Esophagus squamous epithelium (tissue), 5 donors: ENCODE measurements at regions not wholly inside any gene's neighbourhood (a gene's known extent, or its start where the extent isn't known, plus 50 kb on each side); places are given as distances from the start of the nearest gene placed in this dataset.

ENCODE experiments used
- DNase-seq: peaks from one replicate; lab custom pipeline; 2025; lab: John Stamatoyannopoulos, UW
- H3K27ac ChIP-seq, 4 donors: fragments of 200-600 bp; sonication (generic); one replicate each; pipeline ENCODE4 v1.5.1; 2016 to 2019; ENCODE audit warnings: mild to moderate bottlenecking in 1 of 4
- H3K27me3 ChIP-seq, 4 donors: fragments of 200-600 bp; sonication (generic); 1 replicate in 3 of 4; 2 replicates in 1 of 4; pipeline versions ENCODE4 v1.5.1 to v1.6.0; 2017 to 2021; ENCODE audit warnings: antibody characterized with exemption in 1 of 4
- H3K36me3 ChIP-seq, 3 donors: fragments of 200-600 bp; sonication (generic); one replicate each; pipeline ENCODE4 v1.5.1; 2016 to 2019
- H3K4me1 ChIP-seq, 3 donors: fragments of 200-600 bp; sonication (generic); one replicate each; pipeline ENCODE4 v1.5.1; 2017 to 2019
- H3K4me3 ChIP-seq, 4 donors: fragments of 200-600 bp; sonication (generic); 1 replicate in 3 of 4; 2 replicates in 1 of 4; pipeline ENCODE4 v1.5.1; 2016 to 2019; ENCODE audit warnings: mild to moderate bottlenecking in 2 of 4, moderate library complexity in 1 of 4
- H3K9me3 ChIP-seq, 3 donors: fragments of 200-600 bp; sonication (generic); one replicate each; pipeline ENCODE4 v1.5.1; 2016 to 2019
- POLR2A ChIP-seq, 4 donors: fragments of 450-650 bp; IDR thresholded peaks; one replicate each; pipeline ENCODE4 v1.6.1; 2017; ENCODE audit warnings: antibody characterized with exemption in 4 of 4, mild to moderate bottlenecking in 4 of 4, moderate library complexity in 3 of 4
- WGBS, 2 donors: methylation state at CpG; one replicate each; pipeline ENCODE4 v1.1.5; 2018; 5-methylcytosine and 5-hydroxymethylcytosine counted together
- intact Hi-C: fragments of 100-400 bp; cut with DNase I; formaldehyde crosslinking; loops from one replicate; pipeline ENCODE4 v1.15.0; 2022
- TF ChIP-seq, protein P1 (sequence below), 6 experiments: fragments of 450-650 bp in 4 of 6; fragments of 200-600 bp in 2 of 6; sonication (generic) in 2 of 6; IDR thresholded peaks; one replicate each; pipeline ENCODE4 v1.5.1; 2016 to 2019; ENCODE audit warnings: antibody characterized with exemption in 6 of 6, mild to moderate bottlenecking in 4 of 6, moderate library complexity in 4 of 6
- donor health status: DM: yes; HTN: yes; CAD: no.

DNA sequence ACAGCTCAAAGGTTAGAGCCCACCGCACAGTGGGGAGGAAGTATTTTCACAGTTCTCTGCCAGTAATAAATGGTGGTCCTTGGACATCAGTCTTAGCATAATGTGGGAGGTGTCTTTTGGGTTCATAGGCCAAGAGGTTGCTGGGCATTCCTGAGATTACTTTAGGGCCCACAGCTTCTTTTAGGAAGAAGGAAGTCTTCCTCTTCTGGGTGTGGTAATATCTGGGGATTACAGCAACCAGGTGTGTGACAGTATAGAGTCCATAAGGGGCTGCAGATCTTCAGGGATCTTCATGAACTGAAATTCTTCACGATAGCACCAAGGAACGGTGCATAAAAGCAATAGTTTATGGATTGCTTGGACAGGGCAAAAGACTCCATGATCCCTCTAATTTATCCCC, 56.2 kb upstream of the PTGR2 start:
- Histone ChIP-seq H3K36me3 (no peaks in the 10 kb centered on the region), H3K9me3 (no peaks in the 10 kb centered on the region), H3K4me1 (peaks cover 17 to 61% (median 27%) of the 10 kb centered on the region in 3 donors), H3K27ac (peak overlapping the region; percentile 65 to 90 (median 81)), H3K27me3 (no peaks in the 10 kb centered on the region), H3K4me3 (no peak overlapping the region)
- 91 to 92% methylated on average over 3 of the region's 3 CpGs for WGBS, 2 donors
- DNase-seq: no peak
- intact Hi-C loops: no loop called here
- no peak for TF ChIP-seq POLR2A (IDR thresholded peaks at IDR 0.05)
- TF ChIP-seq, protein P1, sequence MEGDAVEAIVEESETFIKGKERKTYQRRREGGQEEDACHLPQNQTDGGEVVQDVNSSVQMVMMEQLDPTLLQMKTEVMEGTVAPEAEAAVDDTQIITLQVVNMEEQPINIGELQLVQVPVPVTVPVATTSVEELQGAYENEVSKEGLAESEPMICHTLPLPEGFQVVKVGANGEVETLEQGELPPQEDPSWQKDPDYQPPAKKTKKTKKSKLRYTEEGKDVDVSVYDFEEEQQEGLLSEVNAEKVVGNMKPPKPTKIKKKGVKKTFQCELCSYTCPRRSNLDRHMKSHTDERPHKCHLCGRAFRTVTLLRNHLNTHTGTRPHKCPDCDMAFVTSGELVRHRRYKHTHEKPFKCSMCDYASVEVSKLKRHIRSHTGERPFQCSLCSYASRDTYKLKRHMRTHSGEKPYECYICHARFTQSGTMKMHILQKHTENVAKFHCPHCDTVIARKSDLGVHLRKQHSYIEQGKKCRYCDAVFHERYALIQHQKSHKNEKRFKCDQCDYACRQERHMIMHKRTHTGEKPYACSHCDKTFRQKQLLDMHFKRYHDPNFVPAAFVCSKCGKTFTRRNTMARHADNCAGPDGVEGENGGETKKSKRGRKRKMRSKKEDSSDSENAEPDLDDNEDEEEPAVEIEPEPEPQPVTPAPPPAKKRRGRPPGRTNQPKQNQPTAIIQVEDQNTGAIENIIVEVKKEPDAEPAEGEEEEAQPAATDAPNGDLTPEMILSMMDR (IDR thresholded peaks at IDR 0.05): no peak

DNA sequence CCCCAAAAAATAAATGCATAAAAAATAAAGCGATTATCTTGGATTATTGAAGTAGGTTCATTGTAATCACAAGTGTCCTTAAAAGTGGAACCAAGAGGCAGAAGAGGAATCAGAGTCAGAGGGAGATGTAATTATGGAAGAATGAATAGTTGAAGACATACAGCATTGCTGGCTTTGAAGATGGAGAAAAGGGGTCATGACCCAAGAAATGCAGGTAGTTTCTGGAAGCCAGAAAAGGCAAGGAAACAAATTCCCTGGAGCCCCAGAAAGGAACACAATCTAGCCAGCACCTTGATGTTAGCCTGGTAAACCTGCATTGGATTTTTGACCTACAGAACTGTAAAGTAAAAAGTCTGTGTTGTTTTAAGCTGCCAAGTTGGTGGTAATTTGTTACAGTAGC, 57.5 kb upstream of the PTGR2 start:
- Histone ChIP-seq H3K36me3 (no peaks in the 10 kb centered on the region), H3K4me1 (peaks cover 18 to 73% (median 27%) of the 10 kb centered on the region in 3 donors), H3K4me3 (no peak overlapping the region), H3K9me3 (no peaks in the 10 kb centered on the region), H3K27ac (peak overlapping the region; percentile 63 to 90 (median 74)), H3K27me3 (no peaks in the 10 kb centered on the region)
- DNase-seq: no peak
- no peak for TF ChIP-seq POLR2A (IDR thresholded peaks at IDR 0.05)
- TF ChIP-seq, protein P1 (IDR thresholded peaks at IDR 0.05): no peak
- WGBS, 2 donors: 57 to 71% methylated on average over 1 of the region's 1 CpG
- intact Hi-C loops: no loop called here

DNA sequence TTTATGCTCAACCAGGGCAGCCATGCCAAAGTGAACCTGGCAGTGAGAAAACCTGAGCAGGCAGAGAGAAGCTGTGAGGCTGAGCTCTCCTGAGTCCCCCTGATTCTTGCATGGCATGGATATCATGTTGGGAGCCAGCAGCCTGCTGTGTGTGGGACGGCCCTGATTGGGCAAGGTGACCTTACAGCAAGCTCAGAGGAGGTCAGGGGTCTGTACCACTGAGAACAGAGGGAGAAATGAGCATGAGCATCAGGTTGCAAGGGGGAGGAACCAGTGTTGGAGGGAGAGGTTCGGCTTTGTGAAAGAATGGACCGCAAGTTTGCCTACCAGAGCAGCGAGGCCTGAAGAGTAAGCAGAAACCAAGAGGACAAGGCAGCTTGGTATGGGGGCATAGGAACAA, 59.1 kb upstream of the PTGR2 start:
- Histone ChIP-seq H3K27me3 (no peaks in the 10 kb centered on the region), H3K9me3 (no peaks in the 10 kb centered on the region), H3K27ac (no peak overlapping the region), H3K36me3 (no peaks in the 10 kb centered on the region), H3K4me3 (no peak overlapping the region), H3K4me1 (peaks cover 18 to 77% (median 33%) of the 10 kb centered on the region in 3 donors)
- no peak for DNase-seq
- intact Hi-C loops: no loop called here
- 94 to 100% methylated on average over 3 to 4 of the region's 4 CpGs for WGBS, 2 donors
- TF ChIP-seq POLR2A (IDR thresholded peaks at IDR 0.05): no peak
- TF ChIP-seq, protein P1 (IDR thresholded peaks at IDR 0.05): no peak

DNA sequence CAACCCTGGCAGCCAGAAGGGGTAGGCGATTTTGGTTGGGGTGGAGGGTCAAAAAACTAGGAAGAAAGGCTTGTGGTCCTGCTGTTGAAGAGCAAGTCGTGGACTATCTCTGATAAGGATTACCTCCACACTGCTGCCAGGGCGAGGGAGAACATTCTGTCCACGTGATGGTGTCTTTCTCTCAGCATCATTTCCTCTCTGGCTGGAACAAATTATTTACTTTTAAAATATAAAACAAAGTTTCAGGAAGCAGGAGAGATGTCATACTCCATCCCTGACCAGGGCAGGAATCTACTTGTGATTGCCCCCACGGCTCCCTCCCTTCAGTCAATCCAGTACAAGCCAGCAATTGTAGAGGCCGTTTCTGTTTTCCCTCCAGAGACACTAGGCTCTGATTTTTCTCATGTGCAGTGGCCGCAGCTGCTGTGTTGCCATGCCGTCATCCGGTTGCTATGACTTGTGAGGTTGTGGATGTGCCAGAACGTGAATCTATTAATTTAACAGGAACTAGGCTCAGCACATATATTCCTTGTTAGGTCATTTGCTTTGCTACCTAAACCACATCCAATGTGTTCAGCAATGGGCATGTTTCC, 61.5 kb upstream of the PTGR2 start:
- peak overlapping the region in 2 of 4 donors; percentile 6 to 91 for H3K4me3 ChIP-seq
- 19 to 37% methylated on average over 10 of the region's 10 CpGs for WGBS, 2 donors

More for the DNA sequence above, 61.5 kb upstream of the PTGR2 start:
- no peak for DNase-seq
- H3K36me3 ChIP-seq: no peaks in the 10 kb centered on the region
- intact Hi-C loops: no loop called here
- peak overlapping the region; percentile 95 to 99 (median 98) for H3K27ac ChIP-seq
- H3K27me3 ChIP-seq: no peaks in the 10 kb centered on the region
- peak in 2 of 4 donors; percentile 61 to 69 for TF ChIP-seq POLR2A (IDR thresholded peaks at IDR 0.05)
- TF ChIP-seq, protein P1 (IDR thresholded peaks at IDR 0.05): no peak
- peaks cover 21 to 69% (median 21%) of the 10 kb centered on the region in 3 donors for H3K4me1 ChIP-seq
- no peaks in the 10 kb centered on the region for H3K9me3 ChIP-seq
